ENCODE measurements at regions not wholly inside any gene's neighbourhood (a gene's known extent, or its start where the extent isn't known, plus 50 kb on each side); places are given as distances from the start of the nearest gene placed in this dataset.

DNA sequence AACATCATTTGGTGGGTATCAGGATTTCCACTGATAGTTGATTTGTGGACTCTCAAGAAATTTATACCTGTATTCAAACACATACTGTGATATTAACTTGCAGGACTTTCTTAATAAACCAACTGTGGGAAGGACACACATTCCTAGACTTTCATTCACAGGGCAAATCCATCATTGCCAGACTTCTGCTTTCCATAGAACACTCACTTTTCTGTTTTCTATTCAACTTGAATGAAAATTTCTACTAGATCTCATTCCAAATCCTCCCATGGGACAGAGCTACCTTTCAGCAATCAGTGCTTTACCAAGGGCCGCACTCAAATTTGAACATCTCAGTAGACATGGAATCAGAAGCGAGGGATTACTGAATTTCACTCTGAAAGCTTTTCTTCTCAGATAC lies 612.5 kb downstream of the IRS1 start:
- H3K79me2 ChIP-seq (ENCODE audit: insufficient read depth, low read length), result no peaks in the 10 kb centered on the region
- H3K36me3 ChIP-seq (ENCODE audit: insufficient read depth, low read length), result no peaks in the 10 kb centered on the region
- no peaks in the 10 kb centered on the region for H3K27me3 ChIP-seq (ENCODE audit: insufficient read depth, low read length, poor library complexity)
- no peak overlapping the region for H3K27ac ChIP-seq (ENCODE audit: low read length)
- H3K9ac ChIP-seq (ENCODE audit: low read depth, low read length), result no peak overlapping the region
- H4K20me1 ChIP-seq (ENCODE audit: insufficient read depth, low read length), result no peaks in the 10 kb centered on the region
- H3K4me1 ChIP-seq (ENCODE audit: insufficient read depth, low read length), result no peaks in the 10 kb centered on the region
- ATAC-seq (ENCODE audit: insufficient read depth, low read depth) (no peak), DNase-seq (no peak)
- H3K4me2 ChIP-seq (ENCODE audit: insufficient read depth, low read length), result no peak overlapping the region
- TF ChIP-seq EZH2 (IDR thresholded peaks at IDR 0.05; ENCODE audit: borderline replicate concordance, low read depth, low read length, severe bottlenecking) (no peak), CTCF (IDR thresholded peaks at IDR 0.05; ENCODE audit: borderline replicate concordance, extremely low read depth, low read length, poor library complexity, severe bottlenecking) (no peak)
- H2AFZ ChIP-seq (ENCODE audit: low read depth, low read length), result no peak overlapping the region
- no peaks in the 10 kb centered on the region for H3K9me3 ChIP-seq (ENCODE audit: insufficient read depth, low read length, severe bottlenecking)
- H3K4me3 ChIP-seq (ENCODE audit: low read depth in 1 of 2, low read length in 2 of 2), result no peak overlapping the region

DNA sequence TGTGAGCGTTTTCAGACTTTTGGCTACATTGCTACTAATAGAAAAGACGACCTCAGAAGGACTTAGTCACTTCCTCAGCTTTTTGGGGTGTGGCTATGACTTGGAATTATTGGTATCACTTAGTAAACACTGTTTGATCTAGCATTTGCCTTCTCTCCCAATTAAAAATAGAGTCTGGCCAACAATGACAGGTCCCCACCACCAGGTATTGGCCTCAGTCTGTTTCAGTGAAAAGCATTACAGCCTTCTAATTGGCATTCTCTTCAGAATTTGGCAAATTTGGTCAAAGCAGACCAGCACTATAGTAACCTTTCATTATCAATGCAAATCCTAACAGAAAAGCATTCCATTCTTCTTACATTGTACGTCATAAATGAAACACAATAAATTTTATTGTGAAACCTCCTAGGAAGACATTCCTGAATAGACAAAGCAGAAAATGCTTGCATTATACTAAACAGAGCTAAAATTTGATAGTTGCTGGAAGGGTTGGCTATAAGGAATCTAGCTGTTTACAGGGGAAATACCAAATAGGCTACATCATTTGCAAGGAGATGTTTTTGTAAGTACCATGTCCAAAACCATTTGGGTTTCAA lies 613.9 kb downstream of the IRS1 start:
- H3K27me3 ChIP-seq (ENCODE audit: insufficient read depth, low read length, poor library complexity), result no peaks in the 10 kb centered on the region
- H3K27ac ChIP-seq (ENCODE audit: low read length), result no peak overlapping the region
- H2AFZ ChIP-seq (ENCODE audit: low read depth, low read length), result no peak overlapping the region
- H3K4me1 ChIP-seq (ENCODE audit: insufficient read depth, low read length), result no peaks in the 10 kb centered on the region
- no peak overlapping the region for H3K4me3 ChIP-seq (ENCODE audit: low read depth in 1 of 2, low read length in 2 of 2)
- no peaks in the 10 kb centered on the region for H3K79me2 ChIP-seq (ENCODE audit: insufficient read depth, low read length)
- no peaks in the 10 kb centered on the region for H3K36me3 ChIP-seq (ENCODE audit: insufficient read depth, low read length)
- no peaks in the 10 kb centered on the region for H4K20me1 ChIP-seq (ENCODE audit: insufficient read depth, low read length)
- TF ChIP-seq EZH2 (IDR thresholded peaks at IDR 0.05; ENCODE audit: borderline replicate concordance, low read depth, low read length, severe bottlenecking), result no peak
- H3K9ac ChIP-seq (ENCODE audit: low read depth, low read length), result no peak overlapping the region
- ATAC-seq (ENCODE audit: insufficient read depth, low read depth) (no peak), DNase-seq (no peak)
- H3K9me3 ChIP-seq (ENCODE audit: insufficient read depth, low read length, severe bottlenecking), result no peaks in the 10 kb centered on the region
- H3K4me2 ChIP-seq (ENCODE audit: insufficient read depth, low read length), result no peak overlapping the region

- no peak overlapping the region for H3K9ac ChIP-seq (ENCODE audit: low read depth, low read length)
- H3K36me3 ChIP-seq (ENCODE audit: insufficient read depth, low read length), result no peaks in the 10 kb centered on the region
- H3K27ac ChIP-seq (ENCODE audit: low read length), result no peak overlapping the region
- H3K27me3 ChIP-seq (ENCODE audit: insufficient read depth, low read length, poor library complexity), result no peaks in the 10 kb centered on the region
- H2AFZ ChIP-seq (ENCODE audit: low read depth, low read length), result no peak overlapping the region
- H3K4me2 ChIP-seq (ENCODE audit: insufficient read depth, low read length), result no peak overlapping the region
- H4K20me1 ChIP-seq (ENCODE audit: insufficient read depth, low read length), result no peaks in the 10 kb centered on the region
- DNase-seq, result no peak
- H3K4me1 ChIP-seq (ENCODE audit: insufficient read depth, low read length), result no peaks in the 10 kb centered on the region
- no peaks in the 10 kb centered on the region for H3K9me3 ChIP-seq (ENCODE audit: insufficient read depth, low read length, severe bottlenecking)
- TF ChIP-seq CTCF (IDR thresholded peaks at IDR 0.05; ENCODE audit: borderline replicate concordance, extremely low read depth, low read length, poor library complexity, severe bottlenecking) (no peak), EZH2 (IDR thresholded peaks at IDR 0.05; ENCODE audit: borderline replicate concordance, low read depth, low read length, severe bottlenecking) (no peak)
- no peak for ATAC-seq (ENCODE audit: insufficient read depth, low read depth)
- no peaks in the 10 kb centered on the region for H3K79me2 ChIP-seq (ENCODE audit: insufficient read depth, low read length)
- no peak overlapping the region for H3K4me3 ChIP-seq (ENCODE audit: low read depth in 1 of 2, low read length in 2 of 2)
Observed at GRCh38 chr2:226184940-226185615, 614.5 kb downstream of the IRS1 start.

DNA sequence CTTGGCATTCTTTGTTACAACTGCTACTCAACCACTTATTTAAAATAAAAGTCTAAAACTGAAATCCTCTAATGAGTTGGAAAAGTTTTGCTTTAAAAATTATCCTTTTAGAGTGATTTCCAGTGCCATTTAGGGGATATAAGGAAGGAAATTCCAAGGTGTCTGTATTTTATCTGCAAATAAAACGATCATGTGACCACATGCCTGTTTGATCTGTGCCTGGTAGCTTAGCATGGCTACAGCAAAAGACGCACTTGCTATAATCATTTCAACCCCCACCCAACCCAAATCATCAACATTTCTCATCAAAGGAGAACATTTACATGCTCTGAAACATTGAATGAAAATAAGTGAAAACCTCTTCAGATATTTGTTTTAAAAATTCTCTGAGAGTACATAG lies 615.1 kb downstream of the IRS1 start:
- Histone ChIP-seq H3K79me2 (ENCODE audit: insufficient read depth, low read length) (no peaks in the 10 kb centered on the region), H3K9me3 (ENCODE audit: insufficient read depth, low read length, severe bottlenecking) (no peaks in the 10 kb centered on the region), H4K20me1 (ENCODE audit: insufficient read depth, low read length) (no peaks in the 10 kb centered on the region), H3K27ac (ENCODE audit: low read length) (no peak overlapping the region), H3K4me1 (ENCODE audit: insufficient read depth, low read length) (no peaks in the 10 kb centered on the region), H2AFZ (ENCODE audit: low read depth, low read length) (no peak overlapping the region), H3K9ac (ENCODE audit: low read depth, low read length) (no peak overlapping the region), H3K36me3 (ENCODE audit: insufficient read depth, low read length) (no peaks in the 10 kb centered on the region), H3K27me3 (ENCODE audit: insufficient read depth, low read length, poor library complexity) (no peaks in the 10 kb centered on the region), H3K4me2 (ENCODE audit: insufficient read depth, low read length) (no peak overlapping the region), H3K4me3 (ENCODE audit: low read depth in 1 of 2, low read length in 2 of 2) (no peak overlapping the region)
- DNase-seq (no peak), ATAC-seq (ENCODE audit: insufficient read depth, low read depth) (no peak)
- TF ChIP-seq EZH2 (IDR thresholded peaks at IDR 0.05; ENCODE audit: borderline replicate concordance, low read depth, low read length, severe bottlenecking) (no peak), CTCF (IDR thresholded peaks at IDR 0.05; ENCODE audit: borderline replicate concordance, extremely low read depth, low read length, poor library complexity, severe bottlenecking) (no peak)
